ENCODE measurements at regions not wholly inside any gene's neighbourhood (a gene's known extent, or its start where the extent isn't known, plus 50 kb on each side); places are given as distances from the start of the nearest gene placed in this dataset.

DNA sequence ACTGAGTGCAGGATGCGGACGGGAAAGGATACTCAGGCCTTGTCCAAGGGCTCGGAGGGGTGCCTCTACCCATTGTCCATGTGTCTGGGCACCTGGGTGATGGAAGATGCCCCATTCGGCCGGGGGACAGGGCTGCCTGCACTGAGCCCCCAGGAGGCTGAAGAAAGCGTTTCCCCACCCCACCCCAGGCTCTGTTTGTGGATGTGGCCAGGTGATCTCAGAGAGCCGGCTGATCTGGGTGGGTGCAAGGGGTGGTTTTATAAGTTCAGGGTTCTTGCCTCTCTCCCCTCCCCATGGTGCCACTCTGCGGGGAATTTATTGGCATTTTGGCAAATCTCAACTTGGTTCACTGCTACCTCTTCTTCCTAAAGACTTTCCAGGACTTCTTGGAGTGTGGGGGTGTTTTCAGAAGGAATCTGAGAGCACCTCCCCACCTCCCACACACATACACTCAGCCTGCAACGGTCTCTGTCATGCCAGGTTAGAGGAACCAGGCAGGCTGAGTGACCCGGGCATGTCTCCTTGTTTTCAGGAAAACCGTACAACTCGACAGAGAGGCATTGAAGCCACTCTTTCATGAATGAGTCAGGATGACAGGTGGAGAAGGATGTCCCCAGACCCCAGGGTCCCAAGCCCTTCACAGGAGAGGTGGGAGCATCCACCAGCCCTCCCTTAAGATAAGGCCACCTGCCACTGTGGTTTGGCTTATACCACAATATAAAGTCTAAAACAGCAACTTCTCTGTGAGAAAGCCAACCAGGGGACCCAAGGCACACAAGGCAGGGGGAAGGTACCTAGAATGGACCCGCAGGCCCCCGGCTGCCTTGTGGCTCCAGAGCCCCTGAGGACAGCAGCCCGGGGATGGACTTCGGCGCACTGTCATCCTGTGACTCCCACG is 174.9 kb downstream of the ETS2 start:
- no peak for DNase-seq

DNA sequence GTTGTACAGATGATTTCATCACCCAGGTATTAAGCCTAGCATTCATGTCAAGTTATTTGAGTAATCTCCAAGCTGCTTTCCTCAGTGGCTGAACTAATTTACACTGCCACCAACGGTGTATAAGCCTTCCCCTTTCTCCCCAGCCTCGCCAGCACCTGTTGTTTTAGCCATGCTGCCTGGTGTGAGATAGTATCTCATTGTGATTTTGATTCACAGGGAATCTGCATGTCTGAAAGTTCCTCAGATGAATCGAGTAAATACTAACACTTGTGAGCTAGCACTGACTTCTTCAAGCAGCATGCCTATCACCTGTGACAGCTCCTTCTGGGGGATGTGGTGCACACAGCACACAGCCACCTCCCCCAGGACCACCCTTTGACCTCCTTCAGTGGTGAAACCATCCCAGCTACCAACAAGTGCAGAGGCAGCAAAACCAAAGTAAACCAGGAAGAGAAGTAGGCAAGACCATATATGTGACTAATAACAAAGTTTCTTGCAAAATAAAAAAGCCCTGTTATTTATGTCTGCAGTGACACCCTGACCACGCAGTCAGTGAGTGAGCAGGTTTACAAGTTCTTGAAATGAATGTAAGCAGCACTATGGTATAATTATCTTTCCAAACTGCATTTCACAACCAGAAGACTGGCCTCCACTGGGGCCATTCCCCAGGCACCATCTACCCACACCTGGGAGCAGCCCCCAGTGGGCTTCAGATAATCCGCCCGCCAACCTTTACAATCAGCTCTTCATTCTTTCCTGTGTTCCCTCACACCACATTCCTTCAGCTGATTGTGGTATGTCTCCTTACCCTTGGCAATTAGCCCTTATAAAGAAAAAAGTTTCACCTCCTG is 173.8 kb downstream of the ETS2 start:
- DNase-seq: no peak

GRCh38 chr21:38976900-38977299 is 171.2 kb downstream of the ETS2 start:
- no peak for DNase-seq

- DNase-seq: no peak
These were observed 167.8 kb downstream of the ETS2 start for GRCh38 chr21:38973552-38973951.

- DNase-seq: no peak
These were observed 166.3 kb downstream of the ETS2 start for GRCh38 chr21:38972078-38972477.

GRCh38 chr21:38970765-38971164 is 165.0 kb downstream of the ETS2 start:
- no peak for DNase-seq

DNA sequence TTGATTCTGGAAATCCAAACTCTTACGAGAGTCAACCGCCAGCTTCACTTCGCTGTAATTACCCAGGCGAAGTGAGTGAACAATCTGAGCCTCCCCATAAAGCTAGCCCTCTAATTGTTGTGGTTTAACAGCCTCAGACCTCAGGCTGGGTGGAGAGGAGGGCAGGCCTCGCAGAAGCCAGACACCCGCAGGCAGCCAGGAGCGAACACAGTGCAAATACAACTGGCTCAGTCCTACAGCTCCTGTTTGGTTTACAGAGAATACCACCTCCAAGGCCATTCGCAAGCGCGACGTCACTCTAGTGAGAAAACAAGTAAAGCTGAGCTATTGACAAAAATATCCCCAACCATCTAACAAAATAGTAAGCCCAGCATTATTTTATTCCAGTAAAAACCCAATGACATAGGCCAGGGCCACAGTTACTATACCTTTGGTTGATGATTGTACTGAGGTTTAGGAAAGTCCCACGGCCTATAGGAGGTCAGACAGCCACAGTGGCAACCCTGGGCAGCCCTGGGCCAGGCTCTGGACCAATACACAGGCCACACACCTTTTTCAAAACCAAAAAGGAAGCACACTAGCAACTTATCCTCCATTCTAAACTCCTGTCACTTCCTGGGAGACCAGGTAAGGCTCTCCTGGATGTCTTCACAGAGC is 163.3 kb downstream of the ETS2 start:
- no peak for DNase-seq

DNA sequence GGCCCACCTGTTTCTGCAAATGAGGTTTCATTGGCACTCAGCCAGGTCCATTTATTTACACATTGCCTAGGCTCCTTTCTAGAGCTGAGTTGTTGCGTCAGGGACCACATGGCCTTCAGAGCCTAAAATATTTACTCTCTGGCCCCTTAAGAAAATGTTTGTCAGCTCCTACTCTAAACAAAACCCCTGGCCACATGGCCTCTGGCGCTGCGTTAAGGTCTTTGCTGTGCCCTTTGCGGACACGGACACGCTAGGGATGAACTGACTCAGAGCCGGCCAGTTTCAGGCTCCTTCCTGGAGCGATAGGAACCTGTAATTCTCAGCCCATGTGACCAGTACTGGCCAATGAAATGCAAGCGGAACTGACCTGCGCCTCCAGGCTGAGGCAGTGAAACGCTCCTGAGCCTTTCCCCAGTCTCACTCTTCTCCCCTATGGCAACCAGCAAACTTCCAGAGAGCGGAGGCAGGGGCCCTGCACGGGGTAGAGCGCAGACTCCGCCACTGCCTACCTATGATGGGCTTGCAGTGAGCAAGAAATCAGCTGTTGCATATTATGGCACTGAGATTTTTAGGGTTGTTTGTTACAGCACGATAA is 160.3 kb downstream of the ETS2 start:
- no peak for DNase-seq

GRCh38 chr21:38965241-38965640 is 159.5 kb downstream of the ETS2 start:
- DNase-seq: no peak

DNA sequence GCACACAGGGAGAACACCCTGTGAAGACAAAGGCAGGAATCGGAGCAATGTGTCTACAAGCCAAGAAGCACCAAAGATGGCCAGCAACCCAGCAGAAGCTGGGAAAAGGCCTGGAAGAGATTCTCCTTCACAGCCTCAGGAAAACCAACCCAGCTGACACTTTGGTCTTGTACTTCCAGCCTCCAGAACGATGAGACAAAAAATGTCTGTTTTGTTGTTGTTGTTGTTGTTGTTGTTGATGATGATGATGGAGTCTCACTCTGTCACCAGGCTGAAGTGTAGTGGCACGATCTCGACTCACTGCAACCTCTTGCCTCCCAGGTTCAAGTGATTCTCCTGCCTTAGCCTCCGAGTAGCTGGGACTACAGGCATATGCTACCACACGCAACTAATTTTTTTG is 157.3 kb downstream of the ETS2 start:
- DNase-seq: no peak

DNA sequence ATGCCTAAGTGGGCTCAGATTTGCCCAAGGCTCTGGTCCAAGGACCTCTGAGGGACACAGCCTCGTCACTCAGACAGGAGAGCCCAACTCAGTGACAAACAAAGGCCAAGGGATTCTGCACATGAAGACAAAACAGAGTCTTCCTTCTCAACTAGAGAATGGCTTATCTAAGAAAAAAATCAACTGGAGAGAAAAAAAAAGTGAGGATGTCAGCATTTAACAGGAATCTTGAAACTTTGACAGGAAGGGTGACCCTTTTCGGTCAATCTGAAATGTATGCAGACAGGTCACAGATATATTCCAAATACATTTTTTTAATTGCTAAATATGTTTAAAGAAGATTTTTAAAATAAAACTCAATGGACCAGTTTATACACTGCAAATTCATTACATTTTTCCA is 154.5 kb downstream of the ETS2 start:
- DNase-seq: no peak

DNA sequence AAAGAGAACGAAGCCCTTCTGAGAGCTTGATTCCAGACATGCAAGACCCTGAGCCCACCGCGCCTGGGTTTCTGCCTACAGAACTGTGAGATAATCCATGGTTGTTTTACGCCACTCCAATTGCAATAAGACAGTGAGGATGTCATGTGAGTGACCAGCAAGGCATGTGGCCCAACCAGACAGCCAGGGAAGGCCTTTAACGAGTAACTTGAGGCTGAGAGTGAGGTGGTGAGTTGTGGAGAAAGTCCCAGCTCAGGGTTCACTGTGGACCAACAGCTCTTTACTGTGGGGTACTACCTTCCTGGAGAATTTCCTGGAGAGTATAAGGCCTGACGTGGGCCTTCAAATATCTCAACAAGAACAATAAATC is 153.9 kb downstream of the ETS2 start:
- DNase-seq: no peak

DNA sequence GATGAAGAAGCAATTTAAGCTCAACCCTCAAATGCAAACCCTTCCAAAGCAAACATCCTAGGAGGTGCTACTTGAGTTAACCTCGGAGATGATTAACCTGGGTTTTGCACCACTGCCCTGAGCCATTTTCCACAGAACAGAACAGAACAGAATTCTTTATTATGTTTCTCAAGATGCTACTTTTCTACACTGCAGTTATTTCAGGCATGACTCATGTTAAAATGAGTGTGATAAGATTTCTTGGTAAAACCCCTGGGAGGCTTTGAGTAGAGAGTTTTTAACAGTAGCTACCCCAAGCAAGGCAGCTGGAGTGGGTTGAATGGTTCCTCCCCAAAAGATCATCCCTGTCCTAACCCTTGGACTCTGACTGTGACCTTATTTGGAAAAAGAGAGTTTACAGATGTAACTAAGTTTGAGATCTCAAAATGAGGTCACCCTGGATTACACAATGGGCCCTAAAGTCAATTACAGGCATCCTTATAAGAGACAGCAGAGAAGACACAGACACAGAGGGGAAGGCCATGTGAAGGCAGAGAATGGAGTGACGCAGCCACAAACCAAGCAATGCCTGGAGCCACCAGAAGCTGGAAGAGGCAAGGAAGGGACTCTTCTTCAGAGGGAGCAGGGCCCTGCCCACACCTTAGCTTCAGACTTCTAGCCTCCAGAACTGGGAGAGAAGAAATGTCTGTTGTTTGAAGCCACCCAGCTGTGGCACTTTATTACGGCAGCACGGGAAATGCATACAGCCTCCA is 153.4 kb downstream of the ETS2 start:
- DNase-seq: no peak

DNA sequence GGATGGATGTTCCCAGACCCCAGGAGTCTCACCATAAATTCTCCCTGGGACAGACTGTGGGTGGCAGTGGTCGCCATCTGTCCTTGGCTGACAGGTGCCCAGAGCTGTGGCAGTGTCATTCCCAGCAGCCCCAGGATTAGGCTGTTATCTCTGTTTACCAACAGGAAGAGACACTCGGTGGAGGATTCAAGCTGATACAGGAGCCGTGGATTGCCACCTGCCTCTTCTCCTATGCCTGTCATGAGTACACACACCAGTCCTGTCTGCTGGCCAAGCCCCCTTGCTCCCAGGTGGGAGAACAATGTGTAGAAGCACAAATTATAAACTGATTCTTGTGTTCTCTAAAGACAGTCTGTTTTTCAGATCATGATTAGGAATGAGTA is 152.6 kb downstream of the ETS2 start:
- no peak for DNase-seq

DNA sequence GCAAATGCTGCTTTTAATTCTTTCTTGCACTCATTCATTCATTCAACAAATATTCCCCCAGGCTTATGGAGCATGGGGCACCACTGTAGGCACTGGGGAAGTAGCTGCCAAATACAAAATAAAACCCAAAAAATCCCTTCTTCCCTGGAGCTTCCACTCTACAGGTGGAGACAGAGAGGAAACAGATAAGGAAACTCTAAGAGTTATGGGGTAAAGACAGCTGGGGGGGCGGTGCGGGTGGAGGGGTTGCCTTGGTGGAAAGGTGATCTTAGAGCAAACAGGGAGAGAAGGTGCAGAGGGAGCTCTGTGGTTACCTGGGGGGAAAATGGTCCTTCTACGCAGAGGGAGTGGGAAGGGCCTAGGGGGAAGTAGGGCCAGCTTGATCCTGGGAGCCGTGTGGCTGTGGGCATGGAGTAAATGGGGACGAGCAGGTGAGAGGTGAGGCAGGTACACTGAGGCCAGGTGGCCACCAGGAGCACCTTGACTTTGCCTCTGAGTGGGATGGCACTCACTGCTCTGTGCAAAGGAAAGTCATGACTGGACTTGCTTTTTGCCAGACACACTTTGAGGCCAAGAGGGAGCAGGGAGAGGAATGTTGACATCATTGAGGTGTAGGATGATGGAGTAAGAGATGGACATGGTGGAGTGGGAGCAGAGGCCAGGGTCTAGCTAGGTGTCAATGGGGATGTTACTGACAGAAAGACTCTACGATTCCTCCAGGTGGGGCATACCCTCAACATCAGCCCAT is 152.0 kb downstream of the ETS2 start:
- DNase-seq: no peak

DNA sequence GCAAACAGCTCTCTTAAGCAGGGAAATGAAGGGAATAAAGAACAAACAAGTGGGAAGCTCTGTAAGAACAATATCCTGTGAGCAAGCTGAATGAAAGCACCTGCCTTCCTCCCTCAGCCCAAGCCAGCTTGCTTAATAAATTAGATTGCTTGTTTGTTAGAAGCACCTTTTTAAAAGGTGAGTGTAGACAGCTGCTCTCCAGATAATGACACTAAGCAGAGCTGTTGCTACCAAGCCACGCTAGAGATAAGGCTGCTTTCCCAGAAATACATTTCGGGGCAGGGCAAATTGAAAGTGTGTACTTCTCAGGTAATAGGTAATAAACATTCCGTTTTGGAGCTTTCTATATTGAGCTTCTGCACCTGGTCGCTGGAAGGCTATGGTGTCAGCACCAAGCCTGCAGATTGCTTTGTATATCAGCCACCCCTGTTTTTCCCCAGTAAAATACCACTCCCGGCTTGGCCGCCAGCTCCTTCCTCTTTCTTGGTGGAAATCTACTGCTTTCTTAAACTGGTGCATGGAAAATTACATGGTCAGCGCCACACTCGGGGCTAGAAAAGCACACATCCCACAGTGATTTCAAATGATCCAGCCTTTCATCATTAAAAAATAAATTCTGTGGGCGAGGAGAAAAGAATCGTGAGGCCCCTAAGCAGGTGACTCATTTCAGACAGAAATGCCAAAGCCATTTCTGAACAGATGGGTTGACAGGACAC is 151.3 kb downstream of the ETS2 start:
- no peak for DNase-seq

DNA sequence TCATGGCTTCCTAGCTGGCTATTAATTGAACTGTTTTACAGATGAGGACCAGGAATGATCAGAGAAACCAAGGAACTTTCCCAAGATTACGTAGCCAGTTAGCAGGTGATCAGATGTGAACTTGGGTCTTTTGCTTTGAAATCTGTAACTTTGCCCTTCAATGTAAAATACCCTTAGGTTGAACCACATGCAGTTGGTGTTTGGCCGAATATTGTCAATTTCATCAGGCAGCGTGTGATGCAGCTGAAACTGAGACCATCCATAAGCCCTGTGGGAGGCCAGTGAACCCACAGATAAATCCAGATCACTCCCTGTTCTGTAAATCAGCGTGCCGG is 150.8 kb downstream of the ETS2 start:
- no peak for DNase-seq

DNA sequence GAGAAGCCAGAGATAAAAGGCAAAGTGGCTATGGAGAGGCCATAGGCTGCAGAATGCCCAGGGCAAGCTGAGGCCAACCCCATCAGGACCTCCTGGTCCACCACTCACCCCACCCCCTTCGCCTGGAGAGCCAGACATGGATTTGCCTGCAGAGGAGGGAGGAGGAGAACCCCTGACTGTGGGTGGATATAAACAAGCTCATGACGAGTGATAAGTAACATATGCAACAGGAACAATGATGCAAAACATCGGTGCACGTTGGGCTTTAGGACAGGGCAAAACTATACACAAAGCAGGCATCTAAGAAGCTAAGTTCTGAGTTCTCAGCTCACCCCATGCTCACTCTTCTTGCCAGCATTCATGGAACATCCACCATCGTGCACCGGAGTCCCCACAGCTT is 150.3 kb downstream of the ETS2 start:
- DNase-seq: no peak

DNA sequence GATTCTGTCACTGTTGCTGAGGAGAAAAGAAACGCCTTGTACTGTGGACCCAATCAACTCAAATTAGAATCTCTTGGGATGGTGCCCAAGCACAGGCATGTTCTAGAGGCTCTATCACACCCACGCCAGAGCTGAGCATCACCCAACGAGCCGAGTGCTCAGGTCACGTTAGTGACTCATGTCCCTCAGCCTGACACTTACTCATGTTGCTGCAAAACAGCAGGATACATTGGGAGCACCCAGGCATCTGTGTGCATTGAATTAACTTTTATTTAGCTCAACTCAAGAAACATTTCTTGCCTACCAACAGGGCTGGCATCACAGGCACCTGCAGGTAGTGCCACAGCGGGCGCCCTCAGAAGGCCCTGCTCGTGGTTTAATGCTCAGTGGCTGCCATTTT is 149.8 kb downstream of the ETS2 start:
- no peak for DNase-seq

DNA sequence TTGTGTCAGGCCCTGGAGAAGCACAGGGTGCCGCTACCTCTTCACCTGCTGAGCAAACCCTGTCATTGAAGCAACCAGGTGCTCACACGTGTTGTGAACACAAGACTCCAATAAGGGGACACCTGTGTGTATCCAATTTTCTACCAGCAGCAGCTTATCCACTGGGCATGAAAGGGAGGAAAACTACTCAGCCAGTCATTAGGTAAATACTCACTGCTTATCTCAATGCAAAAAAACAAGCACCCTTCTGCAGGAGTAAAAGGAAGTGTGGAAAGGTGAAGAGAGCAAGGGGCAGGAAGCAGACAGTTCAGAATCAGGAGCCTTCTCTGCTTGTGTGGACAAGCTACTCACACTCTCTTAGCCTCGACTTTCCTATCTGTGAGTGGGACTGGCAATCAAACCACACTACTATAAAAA is 148.9 kb downstream of the ETS2 start:
- no peak for DNase-seq

DNA sequence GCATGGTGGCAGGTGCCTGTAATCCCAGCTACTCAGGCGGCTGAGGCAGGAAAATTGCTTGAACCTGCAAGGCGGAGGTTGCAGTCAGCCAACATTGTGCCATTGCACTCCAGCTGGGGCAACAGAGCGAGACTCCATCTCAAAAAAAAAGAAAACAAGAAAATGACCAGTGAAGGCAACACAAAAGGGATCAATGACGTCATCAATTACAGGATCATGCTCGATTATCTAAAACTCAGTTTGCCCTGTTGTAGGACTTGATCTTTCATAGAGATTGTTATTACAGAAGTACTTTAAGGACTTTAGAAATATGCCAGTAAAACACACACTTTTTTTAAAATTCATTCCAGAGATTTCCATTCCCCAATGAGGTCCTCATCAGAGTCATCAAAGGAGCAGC is 147.8 kb downstream of the ETS2 start:
- no peak for DNase-seq
